ENCODE measurements at regions not wholly inside any gene's neighbourhood (a gene's known extent, or its start where the extent isn't known, plus 50 kb on each side); places are given as distances from the start of the nearest gene placed in this dataset.

DNA sequence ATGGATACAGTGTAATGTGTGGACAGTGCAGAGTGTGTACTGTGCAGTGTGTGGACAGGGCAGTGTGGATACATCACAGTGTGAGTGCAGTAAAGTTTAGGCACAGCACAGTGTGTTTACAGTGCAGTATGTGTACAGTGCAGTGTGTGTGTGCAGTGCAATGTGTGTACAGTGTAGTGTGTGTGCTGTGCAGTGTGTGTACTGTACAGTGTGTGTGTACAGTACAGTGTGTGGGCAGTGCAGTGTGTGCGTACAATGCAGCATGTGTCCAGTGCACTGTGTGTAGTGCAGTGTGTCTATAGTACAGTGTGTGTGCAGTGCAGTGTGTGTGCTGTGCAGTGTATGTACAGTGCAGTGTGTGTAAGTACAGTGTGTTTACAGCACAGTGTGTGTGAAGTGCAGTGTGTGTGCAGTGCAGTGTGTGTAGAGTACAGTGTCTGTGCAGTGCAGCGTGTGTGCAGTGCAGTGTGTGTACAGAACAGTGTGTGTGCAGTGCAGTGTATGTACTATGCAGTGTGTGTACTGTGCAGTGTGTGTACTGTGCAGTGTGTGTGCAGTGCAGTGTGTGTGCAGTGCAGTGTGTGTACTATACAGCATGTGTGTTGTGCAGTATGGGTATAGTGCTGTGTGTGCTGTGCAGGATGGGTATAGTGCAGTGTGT lies 385.2 kb downstream of the KIF16B start:
- Histone ChIP-seq H3K36me3 (ENCODE audit: control insufficient read depth, insufficient read depth, low read length) (no peaks in the 10 kb centered on the region), H3K27me3 (ENCODE audit: control insufficient read depth, insufficient read depth, low read length) (no peaks in the 10 kb centered on the region), H3K4me3 (ENCODE audit: low read depth, low read length) (no peak overlapping the region)
- no peak for TF ChIP-seq CTCF (IDR thresholded peaks at IDR 0.05; ENCODE audit: insufficient read depth, low read length, poor library complexity, severe bottlenecking)
- DNase-seq (ENCODE audit: low read depth), result no peak

GRCh38 chr20:16179919-16180318 lies 393.3 kb downstream of the KIF16B start:
- no peak for DNase-seq (ENCODE audit: low read depth)
- Histone ChIP-seq H3K36me3 (ENCODE audit: control insufficient read depth, insufficient read depth, low read length) (no peaks in the 10 kb centered on the region), H3K27me3 (ENCODE audit: control insufficient read depth, insufficient read depth, low read length) (no peaks in the 10 kb centered on the region), H3K4me3 (ENCODE audit: low read depth, low read length) (no peak overlapping the region)
- no peak for TF ChIP-seq CTCF (IDR thresholded peaks at IDR 0.05; ENCODE audit: insufficient read depth, low read length, poor library complexity, severe bottlenecking)

- Histone ChIP-seq H3K4me3 (ENCODE audit: low read depth, low read length) (no peak overlapping the region), H3K36me3 (ENCODE audit: control insufficient read depth, insufficient read depth, low read length) (no peaks in the 10 kb centered on the region), H3K27me3 (ENCODE audit: control insufficient read depth, insufficient read depth, low read length) (no peaks in the 10 kb centered on the region)
- DNase-seq (ENCODE audit: low read depth), result no peak
- TF ChIP-seq CTCF (IDR thresholded peaks at IDR 0.05; ENCODE audit: insufficient read depth, low read length, poor library complexity, severe bottlenecking), result no peak
These were observed 393.9 kb downstream of the KIF16B start for GRCh38 chr20:16179371-16179770.

GRCh38 chr20:16178546-16179135 lies 394.6 kb downstream of the KIF16B start:
- TF ChIP-seq CTCF (IDR thresholded peaks at IDR 0.05; ENCODE audit: insufficient read depth, low read length, poor library complexity, severe bottlenecking), result no peak
- no peak for DNase-seq (ENCODE audit: low read depth)

DNA sequence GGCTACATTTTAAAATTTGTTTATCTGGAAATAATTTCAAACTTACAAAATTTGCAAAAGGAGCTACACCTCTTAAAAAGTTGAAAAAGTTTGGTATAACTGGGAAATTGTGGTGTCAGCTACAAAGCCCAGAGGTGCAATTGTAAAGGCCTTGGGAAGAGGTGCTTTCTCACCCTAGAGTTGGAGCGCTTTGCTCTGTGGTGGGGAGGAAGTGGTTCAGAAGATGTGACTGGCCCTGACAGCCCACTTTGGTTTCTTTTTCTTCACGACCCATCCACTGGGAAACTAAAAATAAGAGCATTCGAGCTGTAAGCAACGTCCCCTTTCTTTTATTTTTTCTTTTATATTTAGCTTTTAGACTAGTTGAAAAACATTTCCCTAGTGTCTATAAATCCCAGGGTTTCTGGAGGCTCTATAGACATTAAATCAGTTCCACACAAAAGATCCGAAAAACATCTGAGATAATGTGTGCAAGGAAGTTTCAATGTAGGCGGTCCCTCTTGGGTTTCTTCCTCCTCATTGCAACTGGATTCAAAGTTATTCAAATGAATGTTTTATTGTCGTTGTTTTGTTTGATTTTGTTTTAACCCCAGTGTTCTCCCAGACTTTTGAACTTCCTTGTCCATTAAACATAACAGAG lies 397.8 kb downstream of the KIF16B start:
- H3K4me3 ChIP-seq (ENCODE audit: low read depth, low read length), result no peak overlapping the region
- no peaks in the 10 kb centered on the region for H3K36me3 ChIP-seq (ENCODE audit: control insufficient read depth, insufficient read depth, low read length)
- TF ChIP-seq CTCF (IDR thresholded peaks at IDR 0.05; ENCODE audit: insufficient read depth, low read length, poor library complexity, severe bottlenecking), result no peak
- no peak for DNase-seq (ENCODE audit: low read depth)
- no peaks in the 10 kb centered on the region for H3K27me3 ChIP-seq (ENCODE audit: control insufficient read depth, insufficient read depth, low read length)

More at GRCh38 chr20:16178546-16179135, 394.6 kb downstream of the KIF16B start:
- no peaks in the 10 kb centered on the region for H3K36me3 ChIP-seq (ENCODE audit: control insufficient read depth, insufficient read depth, low read length)
- no peak overlapping the region for H3K4me3 ChIP-seq (ENCODE audit: low read depth, low read length)
- H3K27me3 ChIP-seq (ENCODE audit: control insufficient read depth, insufficient read depth, low read length), result no peaks in the 10 kb centered on the region
